ENCODE measurements at regions not wholly inside any gene's neighbourhood (a gene's known extent, or its start where the extent isn't known, plus 50 kb on each side); places are given as distances from the start of the nearest gene placed in this dataset.

DNA sequence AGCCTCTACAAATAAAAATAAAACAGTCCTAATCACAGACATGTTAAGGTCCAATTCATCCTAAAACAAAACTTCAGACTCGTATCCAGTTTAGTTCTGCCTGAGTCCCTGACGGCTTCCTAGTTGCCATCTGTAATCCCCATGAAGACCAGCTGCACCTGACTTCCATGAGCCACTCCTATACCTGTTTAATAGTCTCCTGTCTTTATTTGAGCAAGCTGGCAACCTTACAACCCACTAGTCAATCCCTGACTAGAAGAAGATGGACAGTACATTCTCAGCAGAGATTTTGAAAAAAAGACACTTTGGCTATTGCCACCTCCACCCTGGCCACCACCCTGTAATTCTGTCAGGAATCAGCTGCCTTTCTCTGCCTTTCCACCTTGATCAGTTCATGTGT lies 197.7 kb downstream of the HIBADH start:
- no peak for DNase-seq

DNA sequence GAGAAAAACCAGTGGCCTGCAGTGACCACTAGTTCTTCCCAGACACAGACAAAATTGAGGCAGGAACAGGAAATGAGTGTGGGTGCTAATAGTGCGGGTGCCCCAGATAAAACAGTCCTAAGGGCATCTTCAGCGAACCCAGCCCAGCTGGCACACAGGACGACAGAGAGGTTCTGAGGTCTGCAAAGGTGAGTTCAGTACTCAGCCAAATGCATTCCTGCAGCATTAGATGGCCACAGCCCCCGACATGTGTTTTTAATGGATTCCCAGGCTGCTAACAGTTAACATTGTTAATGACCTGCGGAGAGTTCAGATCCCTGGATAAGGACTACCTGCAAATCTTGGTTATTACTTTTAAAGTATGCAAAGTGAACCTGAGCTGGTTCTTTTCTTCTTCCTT lies 196.0 kb downstream of the HIBADH start:
- no peak for DNase-seq

- DNase-seq, result no peak
These were observed 190.6 kb downstream of the HIBADH start for GRCh38 chr7:27472043-27472442.

Measured in right hindlimb (tissue), 1 donor.